C4-2B (cell line): ENCODE measurements at regions not wholly inside any gene's neighbourhood (a gene's known extent, or its start where the extent isn't known, plus 50 kb on each side); places are given as distances from the start of the nearest gene placed in this dataset.
A peak's percentile ranks its signal among the peaks of the same experiment; 100 is the strongest.

Experiments used
- H3K27ac ChIP-seq: fragments of 450-650 bp; 2 replicates; pipeline ENCODE4 v1.5.1; 2017
- ZFX ChIP-seq: fragments of 450-650 bp; IDR thresholded peaks from 2 replicates; pipeline ENCODE4 v1.6.1; 2017
- TF ChIP-seq, protein P1 (sequence below): fragments of 450-650 bp; conservative IDR thresholded peaks from 2 replicates; pipeline ENCODE4 v1.5.1; 2017; ENCODE audit warnings: mild to moderate bottlenecking

DNA sequence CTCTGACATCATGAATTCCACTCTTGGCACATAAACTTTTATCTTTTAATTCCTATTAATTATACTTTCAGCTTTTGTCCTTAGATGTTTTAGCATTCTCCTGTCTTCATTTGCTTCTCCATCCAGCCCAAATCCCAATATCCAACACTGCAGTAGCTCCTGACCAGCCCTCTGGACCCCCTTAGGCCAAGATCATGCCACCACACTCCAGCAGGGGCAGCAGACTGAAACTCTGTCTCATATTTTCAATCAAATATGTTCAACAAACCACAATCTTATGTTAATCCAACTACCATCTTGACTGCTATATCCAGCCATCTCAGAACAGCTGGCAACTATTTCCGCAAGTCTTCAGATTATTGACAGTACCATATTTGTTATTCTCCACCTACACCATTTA lies 315.8 kb upstream of the ROBO2 start:
- no peak for TF ChIP-seq ZFX

DNA sequence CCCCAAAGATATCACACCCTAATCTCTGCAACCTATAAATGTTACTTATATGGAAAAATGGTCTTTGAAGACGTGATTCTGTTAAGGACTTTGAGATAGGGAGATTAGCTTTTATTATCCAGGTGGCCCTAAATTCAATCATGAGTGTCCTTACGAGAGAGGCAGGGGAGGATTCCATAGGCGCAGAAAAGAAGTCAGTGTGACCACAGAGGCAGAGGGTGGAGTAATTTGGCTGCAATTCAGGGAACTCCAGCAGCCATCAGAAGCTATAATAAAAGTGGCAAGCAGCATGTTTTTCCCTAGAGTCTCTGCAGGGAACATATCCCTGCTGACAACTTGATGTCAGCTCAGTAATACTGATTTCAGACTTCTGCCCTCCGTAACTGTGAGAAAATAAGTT lies 315.2 kb upstream of the ROBO2 start:
- no peak overlapping the region for H3K27ac ChIP-seq
- no peak for TF ChIP-seq ZFX
- TF ChIP-seq, protein P1, sequence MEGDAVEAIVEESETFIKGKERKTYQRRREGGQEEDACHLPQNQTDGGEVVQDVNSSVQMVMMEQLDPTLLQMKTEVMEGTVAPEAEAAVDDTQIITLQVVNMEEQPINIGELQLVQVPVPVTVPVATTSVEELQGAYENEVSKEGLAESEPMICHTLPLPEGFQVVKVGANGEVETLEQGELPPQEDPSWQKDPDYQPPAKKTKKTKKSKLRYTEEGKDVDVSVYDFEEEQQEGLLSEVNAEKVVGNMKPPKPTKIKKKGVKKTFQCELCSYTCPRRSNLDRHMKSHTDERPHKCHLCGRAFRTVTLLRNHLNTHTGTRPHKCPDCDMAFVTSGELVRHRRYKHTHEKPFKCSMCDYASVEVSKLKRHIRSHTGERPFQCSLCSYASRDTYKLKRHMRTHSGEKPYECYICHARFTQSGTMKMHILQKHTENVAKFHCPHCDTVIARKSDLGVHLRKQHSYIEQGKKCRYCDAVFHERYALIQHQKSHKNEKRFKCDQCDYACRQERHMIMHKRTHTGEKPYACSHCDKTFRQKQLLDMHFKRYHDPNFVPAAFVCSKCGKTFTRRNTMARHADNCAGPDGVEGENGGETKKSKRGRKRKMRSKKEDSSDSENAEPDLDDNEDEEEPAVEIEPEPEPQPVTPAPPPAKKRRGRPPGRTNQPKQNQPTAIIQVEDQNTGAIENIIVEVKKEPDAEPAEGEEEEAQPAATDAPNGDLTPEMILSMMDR: no peak

More for the DNA sequence above, 315.8 kb upstream of the ROBO2 start:
- H3K27ac ChIP-seq: no peak overlapping the region

DNA sequence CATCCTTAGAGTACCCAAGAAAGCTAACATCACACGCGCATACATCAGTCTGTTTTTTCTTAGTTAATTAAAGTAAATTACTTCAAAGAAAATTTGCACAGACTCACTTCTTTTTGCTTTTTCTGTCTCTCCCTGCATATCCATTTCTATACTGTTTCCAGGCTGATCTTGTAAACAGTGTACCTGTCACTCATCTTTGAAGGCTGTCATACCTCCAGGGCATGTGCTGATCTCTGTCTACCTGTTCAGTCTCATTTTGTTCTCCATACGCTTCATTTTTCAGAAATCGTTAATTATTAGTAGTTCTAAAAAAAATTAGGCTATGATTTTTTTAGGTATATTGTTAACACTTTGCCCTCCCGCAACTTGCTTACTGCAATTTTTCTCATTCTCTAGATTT lies 313.9 kb upstream of the ROBO2 start:
- no peak for TF ChIP-seq ZFX
- TF ChIP-seq, protein P1: no peak
- no peak overlapping the region for H3K27ac ChIP-seq

DNA sequence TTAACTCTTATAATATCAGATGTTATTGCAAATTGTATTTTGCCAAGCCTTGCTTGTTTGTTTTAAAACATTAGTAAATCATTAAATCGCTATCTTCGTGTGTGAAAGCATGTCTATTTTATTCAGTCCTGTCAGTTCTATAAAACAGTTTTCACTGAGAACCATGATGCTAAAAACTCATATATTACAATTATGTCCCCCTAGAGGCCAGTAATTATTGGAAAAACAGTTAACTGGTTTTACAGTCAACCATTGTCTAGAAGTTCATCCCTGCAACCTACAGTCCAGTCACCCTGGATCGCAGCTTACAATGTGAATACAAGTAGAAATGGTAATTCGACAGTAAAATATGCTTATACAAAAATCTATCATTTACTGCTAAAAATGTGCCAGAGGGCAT lies 311.5 kb upstream of the ROBO2 start:
- TF ChIP-seq ZFX: no peak
- TF ChIP-seq, protein P1: 0 out of 2 replicates have a peak, but pooled peaks have one; percentile 13

DNA sequence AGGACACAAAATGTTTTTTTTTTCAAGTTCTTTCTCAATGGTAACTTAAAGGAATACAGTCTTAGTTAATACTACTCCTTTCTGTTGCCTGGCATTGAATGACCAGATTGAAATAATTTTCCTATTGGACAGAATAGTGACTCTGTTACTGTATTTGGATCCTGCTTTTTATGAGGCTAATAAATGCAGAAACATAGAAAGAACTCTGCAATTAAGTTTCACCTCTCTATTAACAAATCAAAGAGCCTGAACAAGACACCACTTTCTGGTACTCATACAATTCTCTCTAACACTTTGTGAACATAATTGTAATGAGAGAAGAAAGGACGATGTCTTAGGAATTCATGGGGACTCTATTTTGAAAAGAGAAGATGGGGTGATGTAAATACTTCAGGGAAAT lies 308.4 kb upstream of the ROBO2 start:
- TF ChIP-seq, protein P1: no peak
- TF ChIP-seq ZFX: no peak

More for the DNA sequence above, 311.5 kb upstream of the ROBO2 start:
- H3K27ac ChIP-seq: no peak overlapping the region

DNA sequence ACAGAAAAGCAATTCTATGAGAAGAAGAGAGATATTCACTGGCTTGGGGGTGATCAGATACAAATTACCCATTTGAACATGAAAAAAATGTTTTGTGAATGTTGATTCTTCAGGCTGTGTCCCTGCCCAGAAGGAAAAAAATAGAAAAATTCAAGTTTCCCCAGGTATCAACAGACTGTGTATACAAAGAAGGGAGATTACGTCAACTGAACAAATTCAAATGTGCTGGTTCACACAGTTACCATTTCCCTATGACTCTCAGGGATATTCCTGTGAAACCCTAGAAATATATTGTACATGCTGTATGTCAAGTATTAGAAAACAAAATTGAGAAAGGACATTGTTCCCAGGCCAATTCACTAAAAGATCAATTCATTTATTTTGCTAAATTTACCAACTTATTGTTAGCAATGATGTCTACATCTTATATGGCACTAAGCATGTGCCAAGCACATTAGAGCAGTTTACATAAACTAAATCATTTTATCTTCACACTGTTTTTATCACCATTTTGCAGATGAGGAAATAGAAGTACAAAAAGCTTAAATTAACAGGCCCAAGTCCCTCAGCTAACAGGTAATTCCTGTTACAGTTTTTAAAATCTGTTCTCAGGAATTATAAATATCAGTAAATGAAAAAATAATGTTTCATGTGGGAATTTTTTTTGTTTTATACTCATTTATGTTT lies 306.7 kb upstream of the ROBO2 start:
- H3K27ac ChIP-seq: no peak overlapping the region
- TF ChIP-seq ZFX: no peak
- TF ChIP-seq, protein P1: no peak

More for the DNA sequence above, 308.4 kb upstream of the ROBO2 start:
- no peak overlapping the region for H3K27ac ChIP-seq

DNA sequence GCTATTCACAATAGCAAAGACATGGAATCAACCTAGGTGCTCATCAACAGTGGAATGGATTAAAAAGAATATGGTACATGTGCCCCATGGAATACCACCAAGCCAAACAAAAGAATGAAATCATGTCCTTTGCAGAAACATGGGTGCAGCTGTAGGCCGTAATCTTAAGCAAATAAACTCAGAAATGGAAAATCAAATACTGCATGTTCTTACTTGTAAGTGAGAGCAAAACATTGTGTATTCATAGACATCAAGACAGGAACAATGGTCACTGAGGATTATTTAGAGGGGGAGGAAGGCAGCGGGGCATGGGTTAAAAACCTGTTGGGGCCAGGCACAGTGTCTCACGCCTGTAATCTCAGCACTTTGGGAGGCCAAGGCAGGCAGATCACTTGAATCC lies 304.7 kb upstream of the ROBO2 start:
- TF ChIP-seq, protein P1: no peak
- no peak for TF ChIP-seq ZFX
- H3K27ac ChIP-seq: no peak overlapping the region

- no peak overlapping the region for H3K27ac ChIP-seq
- TF ChIP-seq ZFX: no peak
- TF ChIP-seq, protein P1: peak; percentile 47
Observed at GRCh38 chr3:76753599-76753998, 286.3 kb upstream of the ROBO2 start.
